ENCODE measurements at regions not wholly inside any gene's neighbourhood (a gene's known extent, or its start where the extent isn't known, plus 50 kb on each side); places are given as distances from the start of the nearest gene placed in this dataset.

DNA sequence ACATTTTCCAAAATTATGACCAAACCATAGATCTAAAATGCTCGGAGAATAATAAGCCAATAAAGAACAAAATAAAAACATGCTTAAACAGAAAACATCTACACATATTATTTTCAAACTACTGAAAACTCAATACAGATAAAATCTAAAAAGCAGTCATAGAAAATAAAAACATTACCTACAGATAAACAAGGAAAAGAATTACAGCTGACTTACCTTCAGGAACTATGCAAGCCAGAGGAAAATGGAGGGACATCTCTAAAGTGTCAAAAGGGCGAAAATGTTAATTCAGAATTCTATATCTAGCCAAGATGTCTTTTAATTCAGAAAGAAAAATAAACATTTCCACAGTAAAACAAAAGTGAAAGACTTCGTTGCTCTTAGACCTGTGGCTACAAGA lies 112.9 kb upstream of the GYPC start:
- no peak for TF ChIP-seq POLR2A (IDR thresholded peaks at IDR 0.05)
- TF ChIP-seq, protein P1, sequence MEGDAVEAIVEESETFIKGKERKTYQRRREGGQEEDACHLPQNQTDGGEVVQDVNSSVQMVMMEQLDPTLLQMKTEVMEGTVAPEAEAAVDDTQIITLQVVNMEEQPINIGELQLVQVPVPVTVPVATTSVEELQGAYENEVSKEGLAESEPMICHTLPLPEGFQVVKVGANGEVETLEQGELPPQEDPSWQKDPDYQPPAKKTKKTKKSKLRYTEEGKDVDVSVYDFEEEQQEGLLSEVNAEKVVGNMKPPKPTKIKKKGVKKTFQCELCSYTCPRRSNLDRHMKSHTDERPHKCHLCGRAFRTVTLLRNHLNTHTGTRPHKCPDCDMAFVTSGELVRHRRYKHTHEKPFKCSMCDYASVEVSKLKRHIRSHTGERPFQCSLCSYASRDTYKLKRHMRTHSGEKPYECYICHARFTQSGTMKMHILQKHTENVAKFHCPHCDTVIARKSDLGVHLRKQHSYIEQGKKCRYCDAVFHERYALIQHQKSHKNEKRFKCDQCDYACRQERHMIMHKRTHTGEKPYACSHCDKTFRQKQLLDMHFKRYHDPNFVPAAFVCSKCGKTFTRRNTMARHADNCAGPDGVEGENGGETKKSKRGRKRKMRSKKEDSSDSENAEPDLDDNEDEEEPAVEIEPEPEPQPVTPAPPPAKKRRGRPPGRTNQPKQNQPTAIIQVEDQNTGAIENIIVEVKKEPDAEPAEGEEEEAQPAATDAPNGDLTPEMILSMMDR (IDR thresholded peaks at IDR 0.05 in 4 of 5, conservative IDR thresholded peaks at IDR 0.05 in 1 of 5) = no peak

Data from gastrocnemius medialis (tissue), 4 donors.